ENCODE measurements at regions not wholly inside any gene's neighbourhood (a gene's known extent, or its start where the extent isn't known, plus 50 kb on each side); places are given as distances from the start of the nearest gene placed in this dataset.
A peak's percentile ranks its signal among the peaks of the same experiment; 100 is the strongest.

DNA sequence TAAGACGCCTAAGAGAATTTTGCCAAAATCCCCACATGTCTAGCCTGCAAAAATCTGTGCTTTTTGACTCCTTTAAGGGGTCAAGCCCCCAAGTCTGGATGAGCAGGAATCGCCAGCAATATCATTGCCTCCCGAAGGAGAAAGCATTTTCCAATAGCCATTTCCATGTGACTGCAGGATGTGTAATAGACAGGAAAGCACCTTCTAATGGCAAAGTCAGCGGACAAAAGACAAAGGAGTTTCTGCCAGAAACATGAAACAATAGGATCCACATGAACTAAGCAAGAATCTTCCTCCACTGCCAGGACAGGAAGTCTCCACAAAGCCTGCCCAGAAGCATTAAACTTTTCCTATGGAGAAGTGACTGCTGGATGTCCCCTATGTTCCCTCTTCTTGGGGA lies 177.1 kb upstream of the PCSK5 start:
- Mint-ChIP-seq H3K4me1 (no peaks in the 10 kb centered on the region), H3K4me3 (no peak overlapping the region), H3K27me3 (no peaks in the 10 kb centered on the region), H3K36me3 (no peaks in the 10 kb centered on the region), H3K27ac (no peak overlapping the region), H3K9me3 (peaks cover 0 to 8% (median 0%) of the 10 kb centered on the region in 7 donors)
- DNase-seq = no peak
- ATAC-seq (ENCODE audit: low read depth in 2 of 2) = no peak

GRCh38 chr9:75715360-75715759 lies 175.1 kb upstream of the PCSK5 start:
- Mint-ChIP-seq H3K9me3 (peaks cover 0 to 8% (median 0%) of the 10 kb centered on the region in 7 donors), H3K4me1 (no peaks in the 10 kb centered on the region), H3K4me3 (no peak overlapping the region), H3K36me3 (no peaks in the 10 kb centered on the region), H3K27me3 (no peaks in the 10 kb centered on the region), H3K27ac (no peak overlapping the region)
- DNase-seq = no peak
- ATAC-seq (ENCODE audit: low read depth in 2 of 2) = no peak

GRCh38 chr9:75718677-75719076 lies 171.8 kb upstream of the PCSK5 start:
- no peaks in the 10 kb centered on the region for H3K27me3 Mint-ChIP-seq
- ATAC-seq (ENCODE audit: low read depth in 2 of 2) (no peak), DNase-seq (no peak)
- no peaks in the 10 kb centered on the region for H3K4me1 Mint-ChIP-seq
- no peak overlapping the region for H3K27ac Mint-ChIP-seq
- H3K36me3 Mint-ChIP-seq = no peaks in the 10 kb centered on the region
- H3K9me3 Mint-ChIP-seq = peaks cover 0 to 6% (median 0%) of the 10 kb centered on the region in 7 donors
- H3K4me3 Mint-ChIP-seq = no peak overlapping the region

GRCh38 chr9:75728391-75728790 lies 162.1 kb upstream of the PCSK5 start:
- peaks cover 0 to 7% (median 0%) of the 10 kb centered on the region in 3 donors for H3K27me3 Mint-ChIP-seq
- no peaks in the 10 kb centered on the region for H3K4me1 Mint-ChIP-seq
- DNase-seq (no peak), ATAC-seq (ENCODE audit: low read depth in 2 of 2) (no peak)
- peaks cover 0 to 9% (median 4%) of the 10 kb centered on the region in 7 donors for H3K9me3 Mint-ChIP-seq
- H3K36me3 Mint-ChIP-seq = no peaks in the 10 kb centered on the region
- no peak overlapping the region for H3K4me3 Mint-ChIP-seq
- no peak overlapping the region for H3K27ac Mint-ChIP-seq

DNA sequence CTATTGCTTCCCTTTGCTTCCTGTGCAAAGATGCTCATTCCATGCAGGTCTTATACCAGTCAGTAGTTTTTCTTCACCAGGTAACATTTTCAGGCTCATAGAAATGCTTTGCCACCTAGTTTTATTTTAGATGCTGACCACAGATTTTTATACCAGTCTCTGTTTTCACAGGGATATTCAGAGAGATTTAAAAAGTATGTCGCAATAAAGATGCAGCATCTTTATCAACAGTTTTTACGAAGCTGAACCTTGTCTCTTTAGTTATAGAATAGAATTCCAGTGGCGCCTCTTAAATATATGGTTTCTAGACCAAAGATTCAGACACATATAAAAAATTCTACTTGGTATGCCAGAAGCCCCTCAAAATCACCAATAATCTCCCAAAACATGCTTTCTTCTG lies 155.7 kb upstream of the PCSK5 start:
- ATAC-seq (ENCODE audit: low read depth in 2 of 2) = no peak
- peaks cover 0 to 7% (median 6%) of the 10 kb centered on the region in 3 donors for H3K27me3 Mint-ChIP-seq
- H3K4me3 Mint-ChIP-seq = no peak overlapping the region
- no peak overlapping the region for H3K27ac Mint-ChIP-seq
- no peak for DNase-seq
- peaks cover 0 to 8% (median 0%) of the 10 kb centered on the region in 7 donors for H3K9me3 Mint-ChIP-seq
- no peaks in the 10 kb centered on the region for H3K36me3 Mint-ChIP-seq
- no peaks in the 10 kb centered on the region for H3K4me1 Mint-ChIP-seq

- Mint-ChIP-seq H3K4me1 (no peaks in the 10 kb centered on the region), H3K4me3 (no peak overlapping the region), H3K9me3 (peaks cover 0 to 16% (median 2%) of the 10 kb centered on the region in 7 donors), H3K27ac (no peak overlapping the region), H3K27me3 (peaks cover 0 to 11% (median 0%) of the 10 kb centered on the region in 3 donors), H3K36me3 (no peaks in the 10 kb centered on the region)
- ATAC-seq (ENCODE audit: low read depth in 2 of 2) = no peak
- DNase-seq = no peak
Measured at GRCh38 chr9:75739884-75740611, 150.4 kb upstream of the PCSK5 start.

- no peak for ATAC-seq (ENCODE audit: low read depth in 2 of 2)
- no peak for DNase-seq
- Mint-ChIP-seq H3K27ac (no peak overlapping the region), H3K4me1 (no peaks in the 10 kb centered on the region), H3K36me3 (no peaks in the 10 kb centered on the region), H3K4me3 (no peak overlapping the region), H3K9me3 (peaks cover 0 to 16% (median 4%) of the 10 kb centered on the region in 7 donors), H3K27me3 (peaks cover 0 to 5% (median 0%) of the 10 kb centered on the region in 3 donors)
Measured at GRCh38 chr9:75743855-75744254, 146.6 kb upstream of the PCSK5 start.

GRCh38 chr9:75754080-75754479 lies 136.4 kb upstream of the PCSK5 start:
- no peaks in the 10 kb centered on the region for H3K4me1 Mint-ChIP-seq
- no peak for DNase-seq
- H3K36me3 Mint-ChIP-seq = no peaks in the 10 kb centered on the region
- peaks cover 0 to 23% (median 5%) of the 10 kb centered on the region in 7 donors for H3K9me3 Mint-ChIP-seq
- no peak overlapping the region for H3K27ac Mint-ChIP-seq
- H3K27me3 Mint-ChIP-seq = no peaks in the 10 kb centered on the region
- no peak for ATAC-seq (ENCODE audit: low read depth in 2 of 2)
- H3K4me3 Mint-ChIP-seq = no peak overlapping the region

- H3K4me1 Mint-ChIP-seq = no peaks in the 10 kb centered on the region
- DNase-seq (no peak), ATAC-seq (ENCODE audit: low read depth in 2 of 2) (no peak)
- no peaks in the 10 kb centered on the region for H3K27me3 Mint-ChIP-seq
- H3K4me3 Mint-ChIP-seq = no peak overlapping the region
- no peaks in the 10 kb centered on the region for H3K36me3 Mint-ChIP-seq
- no peak overlapping the region for H3K27ac Mint-ChIP-seq
- H3K9me3 Mint-ChIP-seq = peaks cover 2 to 7% (median 5%) of the 10 kb centered on the region in 7 donors
Measured at GRCh38 chr9:75775166-75775565, 115.3 kb upstream of the PCSK5 start.

GRCh38 chr9:75775966-75776691 lies 114.3 kb upstream of the PCSK5 start:
- no peak for ATAC-seq (ENCODE audit: low read depth in 2 of 2)
- no peaks in the 10 kb centered on the region for H3K4me1 Mint-ChIP-seq
- peaks cover 0 to 6% (median 2%) of the 10 kb centered on the region in 7 donors for H3K9me3 Mint-ChIP-seq
- H3K27ac Mint-ChIP-seq = no peak overlapping the region
- H3K27me3 Mint-ChIP-seq = no peaks in the 10 kb centered on the region
- H3K4me3 Mint-ChIP-seq = no peak overlapping the region
- DNase-seq = no peak
- no peaks in the 10 kb centered on the region for H3K36me3 Mint-ChIP-seq

- H3K4me3 Mint-ChIP-seq = no peak overlapping the region
- peaks cover 0 to 10% (median 4%) of the 10 kb centered on the region in 7 donors for H3K9me3 Mint-ChIP-seq
- ATAC-seq (ENCODE audit: low read depth in 2 of 2) (no peak), DNase-seq (no peak)
- H3K27ac Mint-ChIP-seq = no peak overlapping the region
- no peaks in the 10 kb centered on the region for H3K36me3 Mint-ChIP-seq
- no peaks in the 10 kb centered on the region for H3K4me1 Mint-ChIP-seq
- no peaks in the 10 kb centered on the region for H3K27me3 Mint-ChIP-seq
Measured at GRCh38 chr9:75780185-75780584, 110.3 kb upstream of the PCSK5 start.

DNA sequence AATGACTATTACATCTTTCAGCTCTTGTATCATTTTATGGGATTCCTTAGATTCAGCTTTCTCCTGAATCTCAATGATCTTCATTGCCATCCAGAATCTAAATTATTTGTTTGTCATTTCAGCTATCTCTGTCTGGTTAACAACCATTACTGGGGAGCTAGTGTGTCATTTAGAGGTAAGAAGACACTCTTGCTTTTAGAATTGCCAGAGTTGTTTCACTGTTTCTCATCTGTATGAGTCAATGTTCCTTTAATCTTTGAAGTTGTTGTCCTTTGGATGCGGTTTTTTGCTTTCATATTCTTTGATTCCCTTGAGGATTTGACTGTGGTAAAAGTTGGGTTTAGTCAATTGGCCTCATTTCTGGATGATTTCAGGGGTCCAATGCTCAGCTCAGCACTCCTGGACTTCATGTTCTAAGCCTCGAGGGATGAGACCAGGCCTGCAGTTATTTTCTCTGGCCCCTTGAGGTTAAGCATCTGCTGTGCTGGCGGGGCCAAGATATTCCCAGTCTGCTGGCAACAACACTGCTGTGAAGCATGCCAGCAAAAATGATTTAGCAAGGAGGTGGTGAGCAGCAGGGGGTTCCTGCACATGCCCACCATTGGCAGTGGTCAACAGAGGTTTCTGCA lies 102.4 kb upstream of the PCSK5 start:
- no peak overlapping the region for H3K27ac Mint-ChIP-seq
- peak overlapping the region in 1 of 8 donors; percentile 11 for H3K4me3 Mint-ChIP-seq
- H3K4me1 Mint-ChIP-seq = no peaks in the 10 kb centered on the region
- no peaks in the 10 kb centered on the region for H3K36me3 Mint-ChIP-seq
- DNase-seq (no peak), ATAC-seq (ENCODE audit: low read depth in 2 of 2) (no peak)
- no peaks in the 10 kb centered on the region for H3K27me3 Mint-ChIP-seq
- peaks cover 0 to 12% (median 6%) of the 10 kb centered on the region in 7 donors for H3K9me3 Mint-ChIP-seq

DNA sequence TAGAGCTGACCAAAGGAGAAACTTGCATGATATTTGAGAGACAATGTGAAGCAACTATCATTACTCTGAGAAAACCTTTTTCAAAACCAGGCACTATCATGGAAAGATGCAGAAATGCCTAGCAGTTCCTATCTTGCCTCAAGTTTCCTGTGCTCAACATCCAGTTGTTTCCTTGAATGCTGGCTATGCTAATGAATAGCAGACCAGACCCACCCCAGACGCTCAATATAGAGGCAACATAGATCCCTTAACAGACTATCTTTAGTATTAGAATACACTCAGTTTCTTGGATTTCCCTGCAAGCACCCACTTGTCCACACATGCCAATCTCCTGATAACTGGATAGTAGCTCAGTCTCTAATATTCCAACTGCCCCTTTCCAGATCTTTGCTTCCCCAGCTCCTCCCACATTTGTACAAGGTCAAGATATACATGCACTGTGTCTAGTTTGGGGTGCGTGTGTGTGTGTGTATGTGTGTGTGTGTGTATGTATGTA lies 93.3 kb upstream of the PCSK5 start:
- peaks cover 0 to 13% (median 1%) of the 10 kb centered on the region in 7 donors for H3K9me3 Mint-ChIP-seq
- ATAC-seq (ENCODE audit: low read depth in 2 of 2) (no peak), DNase-seq (no peak)
- peaks cover 0 to 13% (median 4%) of the 10 kb centered on the region in 3 donors for H3K27me3 Mint-ChIP-seq
- no peak overlapping the region for H3K27ac Mint-ChIP-seq
- no peak overlapping the region for H3K4me3 Mint-ChIP-seq
- H3K36me3 Mint-ChIP-seq = no peaks in the 10 kb centered on the region
- H3K4me1 Mint-ChIP-seq = no peaks in the 10 kb centered on the region
